ENCODE measurements at regions not wholly inside any gene's neighbourhood (a gene's known extent, or its start where the extent isn't known, plus 50 kb on each side); places are given as distances from the start of the nearest gene placed in this dataset.

DNA sequence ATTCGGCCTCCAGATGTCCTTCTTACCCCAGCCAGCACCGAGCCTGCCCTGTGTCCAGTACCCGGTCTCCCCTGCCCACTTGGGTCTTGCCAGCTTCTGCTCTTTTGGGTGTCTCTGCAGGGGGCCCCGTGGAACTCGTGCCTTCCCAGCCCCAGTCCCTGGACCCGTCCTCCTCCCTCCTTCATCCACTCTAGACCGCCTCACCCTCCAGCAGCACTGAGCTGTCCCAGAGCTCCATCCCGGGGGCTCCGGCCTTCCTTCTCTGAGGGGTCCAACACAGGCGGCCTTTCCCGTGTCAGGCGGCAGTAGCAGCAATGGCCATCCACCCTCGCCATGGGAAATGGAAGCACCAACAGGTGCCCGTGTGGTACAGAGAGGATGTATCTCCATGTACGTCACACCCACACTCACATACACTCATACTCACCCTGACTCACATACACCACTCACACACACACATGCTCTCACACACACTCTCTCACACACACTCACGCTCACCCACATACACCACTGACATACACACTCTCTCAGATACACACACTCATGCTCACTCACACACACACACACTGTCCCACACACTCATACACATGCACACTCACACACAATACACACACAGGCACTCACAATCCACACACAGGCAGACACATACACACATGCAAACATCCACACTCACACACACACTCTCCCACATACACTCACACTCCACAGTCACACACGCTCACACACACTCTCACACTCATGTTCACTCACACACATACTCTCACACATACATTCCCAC is 827.5 kb upstream of the SALL3 start:
- no peak for TF ChIP-seq POLR2A (IDR thresholded peaks at IDR 0.05)
- TF ChIP-seq, protein P1, sequence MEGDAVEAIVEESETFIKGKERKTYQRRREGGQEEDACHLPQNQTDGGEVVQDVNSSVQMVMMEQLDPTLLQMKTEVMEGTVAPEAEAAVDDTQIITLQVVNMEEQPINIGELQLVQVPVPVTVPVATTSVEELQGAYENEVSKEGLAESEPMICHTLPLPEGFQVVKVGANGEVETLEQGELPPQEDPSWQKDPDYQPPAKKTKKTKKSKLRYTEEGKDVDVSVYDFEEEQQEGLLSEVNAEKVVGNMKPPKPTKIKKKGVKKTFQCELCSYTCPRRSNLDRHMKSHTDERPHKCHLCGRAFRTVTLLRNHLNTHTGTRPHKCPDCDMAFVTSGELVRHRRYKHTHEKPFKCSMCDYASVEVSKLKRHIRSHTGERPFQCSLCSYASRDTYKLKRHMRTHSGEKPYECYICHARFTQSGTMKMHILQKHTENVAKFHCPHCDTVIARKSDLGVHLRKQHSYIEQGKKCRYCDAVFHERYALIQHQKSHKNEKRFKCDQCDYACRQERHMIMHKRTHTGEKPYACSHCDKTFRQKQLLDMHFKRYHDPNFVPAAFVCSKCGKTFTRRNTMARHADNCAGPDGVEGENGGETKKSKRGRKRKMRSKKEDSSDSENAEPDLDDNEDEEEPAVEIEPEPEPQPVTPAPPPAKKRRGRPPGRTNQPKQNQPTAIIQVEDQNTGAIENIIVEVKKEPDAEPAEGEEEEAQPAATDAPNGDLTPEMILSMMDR (IDR thresholded peaks at IDR 0.05), result no peak
